ENCODE measurements at regions not wholly inside any gene's neighbourhood (a gene's known extent, or its start where the extent isn't known, plus 50 kb on each side); places are given as distances from the start of the nearest gene placed in this dataset.

DNA sequence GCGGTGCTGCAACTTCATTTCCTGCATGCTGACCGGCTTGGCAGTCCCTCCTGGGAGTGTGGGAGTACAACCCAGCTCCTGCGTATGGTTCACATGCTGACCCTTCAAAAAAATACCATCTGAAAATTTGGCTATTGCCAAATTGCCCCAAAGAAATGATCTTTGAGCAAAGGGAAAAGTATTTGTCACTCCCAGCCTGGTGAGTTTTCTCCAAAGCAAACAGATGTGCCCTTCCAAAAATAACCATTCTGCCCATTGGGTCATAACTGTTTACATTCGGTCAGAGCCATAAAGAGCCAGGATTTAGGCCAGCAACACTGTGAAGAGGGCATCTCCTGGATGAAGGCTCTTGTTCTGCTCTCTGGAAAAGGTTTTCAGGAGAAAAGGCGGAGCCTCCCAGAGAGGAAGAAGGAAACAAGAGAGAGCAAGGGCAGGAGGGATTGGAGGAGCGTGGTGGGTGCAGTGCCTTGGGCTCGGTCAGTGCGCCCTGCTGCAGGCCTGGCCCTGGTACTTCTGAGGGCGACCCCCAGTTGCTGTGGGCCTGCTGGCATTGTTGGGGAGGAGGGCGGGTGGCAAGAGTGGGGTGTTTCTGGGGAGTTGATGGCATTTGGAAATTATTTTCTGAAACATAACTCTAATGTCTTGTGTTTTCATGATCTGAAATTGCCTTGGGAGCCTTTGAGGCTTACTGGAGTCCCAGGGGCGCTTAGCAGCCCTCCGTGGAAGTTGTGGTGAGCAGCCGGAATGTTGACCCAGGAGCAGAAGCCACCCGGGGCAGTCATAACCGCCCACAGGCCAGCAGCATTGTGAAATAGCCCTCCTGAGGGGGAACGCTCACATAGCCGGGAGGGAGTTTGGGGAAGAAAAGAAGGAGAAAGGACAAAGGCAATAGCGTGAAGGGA is 248.4 kb downstream of the MYLK4 start:
- Mint-ChIP-seq H3K27ac (no peak overlapping the region), H3K4me1 (no peaks in the 10 kb centered on the region), H3K9me3 (no peaks in the 10 kb centered on the region), H3K27me3 (ENCODE audit: low read depth in 2 of 2) (peaks cover 19 to 44% of the 10 kb centered on the region in 2 donors), H3K36me3 (no peaks in the 10 kb centered on the region), H3K4me3 (no peak overlapping the region)
- 83% methylated on average over 18 of the region's 18 CpGs for WGBS (ENCODE audit: insufficient coverage)
- no peaks in the 10 kb centered on the region for H3K9me3 ChIP-seq (ENCODE audit: control insufficient read depth, insufficient read depth, low read length)
- DNase-seq (no peak), ATAC-seq (no peak)
- intact Hi-C loops (cut with micrococcal nuclease): no loop called here
- H3K36me3 ChIP-seq (ENCODE audit: control insufficient read depth, insufficient read depth, low read length): no peaks in the 10 kb centered on the region
- no peak overlapping the region for H3K27ac ChIP-seq (ENCODE audit: low read length)
- no peak overlapping the region for H3K4me3 ChIP-seq (ENCODE audit: low read length)
- H3K4me1 ChIP-seq (ENCODE audit: control insufficient read depth, insufficient read depth, low read length): no peaks in the 10 kb centered on the region
- H3K27me3 ChIP-seq (ENCODE audit: control insufficient read depth, insufficient read depth, low read length): peaks cover 10% of the 10 kb centered on the region
- TF ChIP-seq CTCF (IDR thresholded peaks at IDR 0.05): no peak

- H3K27ac Mint-ChIP-seq: no peak overlapping the region
Observed at GRCh38 chr6:2497922-2498623, 252.6 kb downstream of the MYLK4 start.

GRCh38 chr6:2496291-2496690 is 250.9 kb upstream of the GMDS start:
- no peak for DNase-seq
- Mint-ChIP-seq H3K27me3 (ENCODE audit: low read depth in 2 of 2) (peaks cover 6 to 11% of the 10 kb centered on the region in 2 donors), H3K4me1 (no peaks in the 10 kb centered on the region), H3K27ac (no peak overlapping the region), H3K36me3 (no peaks in the 10 kb centered on the region), H3K4me3 (no peak overlapping the region), H3K9me3 (no peaks in the 10 kb centered on the region)
- no peak for ATAC-seq
- Histone ChIP-seq H3K4me3 (ENCODE audit: low read length) (no peak overlapping the region), H3K36me3 (ENCODE audit: control insufficient read depth, insufficient read depth, low read length) (no peaks in the 10 kb centered on the region), H3K27ac (ENCODE audit: low read length) (no peak overlapping the region), H3K4me1 (ENCODE audit: control insufficient read depth, insufficient read depth, low read length) (no peaks in the 10 kb centered on the region), H3K27me3 (ENCODE audit: control insufficient read depth, insufficient read depth, low read length) (no peaks in the 10 kb centered on the region), H3K9me3 (ENCODE audit: control insufficient read depth, insufficient read depth, low read length) (no peaks in the 10 kb centered on the region)
- intact Hi-C loops (cut with micrococcal nuclease): no loop called here
- TF ChIP-seq CTCF (IDR thresholded peaks at IDR 0.05): no peak
- WGBS (ENCODE audit: insufficient coverage): 89% methylated on average over 8 of the region's 8 CpGs

More at GRCh38 chr6:2497922-2498623, 252.6 kb downstream of the MYLK4 start:
- Histone ChIP-seq H3K4me3 (ENCODE audit: low read length) (no peak overlapping the region), H3K9me3 (ENCODE audit: control insufficient read depth, insufficient read depth, low read length) (no peaks in the 10 kb centered on the region), H3K4me1 (ENCODE audit: control insufficient read depth, insufficient read depth, low read length) (no peaks in the 10 kb centered on the region), H3K27me3 (ENCODE audit: control insufficient read depth, insufficient read depth, low read length) (no peaks in the 10 kb centered on the region), H3K36me3 (ENCODE audit: control insufficient read depth, insufficient read depth, low read length) (no peaks in the 10 kb centered on the region), H3K27ac (ENCODE audit: low read length) (no peak overlapping the region)
- H3K36me3 Mint-ChIP-seq: no peaks in the 10 kb centered on the region
- no peaks in the 10 kb centered on the region for H3K9me3 Mint-ChIP-seq
- intact Hi-C loops (cut with micrococcal nuclease): no loop called here
- no peak for TF ChIP-seq CTCF (IDR thresholded peaks at IDR 0.05)
- ATAC-seq (no peak), DNase-seq (no peak)
- peaks cover 11 to 21% of the 10 kb centered on the region in 2 donors for H3K27me3 Mint-ChIP-seq (ENCODE audit: low read depth in 2 of 2)
- no peaks in the 10 kb centered on the region for H3K4me1 Mint-ChIP-seq
- WGBS (ENCODE audit: insufficient coverage): 88% methylated on average over 11 of the region's 11 CpGs
- no peak overlapping the region for H3K4me3 Mint-ChIP-seq

Measured in natural killer cell (primary cell).